Esophagus squamous epithelium (tissue), 4 donors: ENCODE measurements at regions not wholly inside any gene's neighbourhood (a gene's known extent, or its start where the extent isn't known, plus 50 kb on each side); places are given as distances from the start of the nearest gene placed in this dataset.

Experiments
- POLR2A ChIP-seq, 4 donors: fragments of 450-650 bp; IDR thresholded peaks; one replicate each; pipeline ENCODE4 v1.6.1; 2017; ENCODE audit warnings: antibody characterized with exemption in 4 of 4, mild to moderate bottlenecking in 4 of 4, moderate library complexity in 3 of 4
- TF ChIP-seq, protein P1 (sequence below), 6 experiments: fragments of 450-650 bp in 4 of 6; fragments of 200-600 bp in 2 of 6; sonication (generic) in 2 of 6; IDR thresholded peaks; one replicate each; pipeline ENCODE4 v1.5.1; 2016 to 2019; ENCODE audit warnings: antibody characterized with exemption in 6 of 6, mild to moderate bottlenecking in 4 of 6, moderate library complexity in 4 of 6

DNA sequence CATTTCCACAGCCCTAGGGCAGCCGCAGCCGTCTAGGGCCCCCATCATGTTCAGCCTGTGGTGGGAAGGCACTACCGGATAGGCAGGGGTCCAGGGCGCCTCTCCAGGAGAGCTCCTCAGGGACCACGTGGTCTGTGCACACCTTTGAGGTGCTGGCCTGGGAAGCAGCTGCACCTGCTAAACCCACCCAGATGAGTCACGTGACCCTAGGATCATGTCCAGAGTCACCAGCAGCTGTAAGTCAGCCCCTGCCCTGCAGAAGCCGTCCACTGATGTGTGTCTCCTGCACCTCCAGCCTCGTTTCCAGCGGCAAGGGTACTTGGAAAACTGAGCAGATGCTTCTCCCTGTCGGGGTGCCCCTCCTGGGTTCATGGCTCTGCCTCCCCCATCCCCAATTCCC, 682.6 kb upstream of the SALL3 start:
- TF ChIP-seq, protein P1, sequence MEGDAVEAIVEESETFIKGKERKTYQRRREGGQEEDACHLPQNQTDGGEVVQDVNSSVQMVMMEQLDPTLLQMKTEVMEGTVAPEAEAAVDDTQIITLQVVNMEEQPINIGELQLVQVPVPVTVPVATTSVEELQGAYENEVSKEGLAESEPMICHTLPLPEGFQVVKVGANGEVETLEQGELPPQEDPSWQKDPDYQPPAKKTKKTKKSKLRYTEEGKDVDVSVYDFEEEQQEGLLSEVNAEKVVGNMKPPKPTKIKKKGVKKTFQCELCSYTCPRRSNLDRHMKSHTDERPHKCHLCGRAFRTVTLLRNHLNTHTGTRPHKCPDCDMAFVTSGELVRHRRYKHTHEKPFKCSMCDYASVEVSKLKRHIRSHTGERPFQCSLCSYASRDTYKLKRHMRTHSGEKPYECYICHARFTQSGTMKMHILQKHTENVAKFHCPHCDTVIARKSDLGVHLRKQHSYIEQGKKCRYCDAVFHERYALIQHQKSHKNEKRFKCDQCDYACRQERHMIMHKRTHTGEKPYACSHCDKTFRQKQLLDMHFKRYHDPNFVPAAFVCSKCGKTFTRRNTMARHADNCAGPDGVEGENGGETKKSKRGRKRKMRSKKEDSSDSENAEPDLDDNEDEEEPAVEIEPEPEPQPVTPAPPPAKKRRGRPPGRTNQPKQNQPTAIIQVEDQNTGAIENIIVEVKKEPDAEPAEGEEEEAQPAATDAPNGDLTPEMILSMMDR (IDR thresholded peaks at IDR 0.05) = no peak
- no peak for TF ChIP-seq POLR2A (IDR thresholded peaks at IDR 0.05)
